GM21723 (cell line): ENCODE measurements at regions not wholly inside any gene's neighbourhood (a gene's known extent, or its start where the extent isn't known, plus 50 kb on each side); places are given as distances from the start of the nearest gene placed in this dataset.

Experiments used
- ATAC-seq: cut with Tn5 transposase; IDR thresholded peaks from one replicate; pipeline ENCODE4 v1.9.1; 2021; ENCODE audit warnings: mild to moderate bottlenecking, moderate library complexity; ENCODE audit not compliant: unreplicated experiment

GRCh38 chr16:79408355-79408754 lies 192.2 kb downstream of the MAF start:
- no peak for ATAC-seq

- no peak for ATAC-seq
These were observed 192.9 kb downstream of the MAF start for GRCh38 chr16:79407461-79408135.

- no peak for ATAC-seq
These were observed 193.5 kb downstream of the MAF start for GRCh38 chr16:79407005-79407404.

- no peak for ATAC-seq
These were observed 196.0 kb downstream of the MAF start for GRCh38 chr16:79404571-79404970.

- ATAC-seq: no peak
These were observed 197.0 kb downstream of the MAF start for GRCh38 chr16:79403534-79403933.

GRCh38 chr16:79402920-79403319 lies 197.6 kb downstream of the MAF start:
- no peak for ATAC-seq

GRCh38 chr16:79402356-79402755 lies 198.2 kb downstream of the MAF start:
- ATAC-seq: no peak

GRCh38 chr16:79401782-79402181 lies 198.8 kb downstream of the MAF start:
- ATAC-seq: no peak

GRCh38 chr16:79401157-79401556 lies 199.4 kb downstream of the MAF start:
- no peak for ATAC-seq

GRCh38 chr16:79400462-79401149 lies 199.9 kb downstream of the MAF start:
- ATAC-seq: no peak

- ATAC-seq: no peak
These were observed 204.9 kb downstream of the MAF start for GRCh38 chr16:79395591-79395990.

GRCh38 chr16:79394206-79394605 lies 206.3 kb downstream of the MAF start:
- ATAC-seq: no peak

GRCh38 chr16:79393564-79393963 lies 207.0 kb downstream of the MAF start:
- no peak for ATAC-seq

GRCh38 chr16:79393127-79393526 lies 207.4 kb downstream of the MAF start:
- no peak for ATAC-seq

- no peak for ATAC-seq
These were observed 208.5 kb downstream of the MAF start for GRCh38 chr16:79392081-79392480.

- no peak for ATAC-seq
These were observed 209.1 kb downstream of the MAF start for GRCh38 chr16:79391395-79391794.

GRCh38 chr16:79390481-79391051 lies 210.0 kb downstream of the MAF start:
- no peak for ATAC-seq

- no peak for ATAC-seq
These were observed 212.1 kb downstream of the MAF start for GRCh38 chr16:79388396-79388795.

- ATAC-seq: no peak
These were observed 214.2 kb downstream of the MAF start for GRCh38 chr16:79386299-79386698.

- ATAC-seq: no peak
These were observed 218.9 kb downstream of the MAF start for GRCh38 chr16:79381603-79382042.

- no peak for ATAC-seq
These were observed 219.4 kb downstream of the MAF start for GRCh38 chr16:79380995-79381602.

- ATAC-seq: no peak
These were observed 221.4 kb downstream of the MAF start for GRCh38 chr16:79379095-79379494.
